Erythroblast (primary cell): ENCODE measurements at regions not wholly inside any gene's neighbourhood (a gene's known extent, or its start where the extent isn't known, plus 50 kb on each side); places are given as distances from the start of the nearest gene placed in this dataset.
A peak's percentile ranks its signal among the peaks of the same experiment; 100 is the strongest.

Experiments used
- DNase-seq, 2 experiments: peaks; one replicate each; lab custom pipeline; 2025; lab: John Stamatoyannopoulos, UW
- GATA1 ChIP-seq: IDR thresholded peaks from 2 replicates; pipeline ENCODE4 v1.6.1; 2011; ENCODE audit warnings: low read depth, mild to moderate bottlenecking, control low read depth, low read length, moderate library complexity
- POLR2A ChIP-seq: IDR thresholded peaks from 2 replicates; pipeline ENCODE4 v1.6.1; 2011; ENCODE audit warnings: mild to moderate bottlenecking, low read length

DNA sequence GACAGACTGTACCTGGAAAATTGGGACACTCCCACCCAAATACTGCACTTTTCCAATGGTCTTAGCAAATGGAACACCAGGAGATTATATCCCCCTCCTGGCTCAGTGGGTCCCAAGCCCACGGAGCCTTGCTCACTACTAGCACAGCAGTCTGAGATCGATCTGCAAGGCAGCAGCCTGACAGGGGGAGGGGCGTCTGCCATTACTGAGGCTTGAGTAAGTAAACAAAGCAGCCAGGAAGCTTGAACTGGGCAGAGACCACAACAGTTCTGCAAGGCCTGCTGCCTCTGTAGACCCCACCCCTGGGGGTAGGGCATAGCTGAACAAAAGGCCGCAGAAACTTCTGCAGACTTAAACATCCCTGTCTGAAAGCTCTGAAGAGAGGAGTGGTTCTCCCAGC, 260.0 kb upstream of the ST8SIA4 start:
- TF ChIP-seq POLR2A = no peak
- TF ChIP-seq GATA1 = no peak
- DNase-seq = no peak

- no peak for DNase-seq
- TF ChIP-seq POLR2A (no peak), GATA1 (no peak)
Observed at GRCh38 chr5:101160002-101160401, 256.9 kb upstream of the ST8SIA4 start.

DNA sequence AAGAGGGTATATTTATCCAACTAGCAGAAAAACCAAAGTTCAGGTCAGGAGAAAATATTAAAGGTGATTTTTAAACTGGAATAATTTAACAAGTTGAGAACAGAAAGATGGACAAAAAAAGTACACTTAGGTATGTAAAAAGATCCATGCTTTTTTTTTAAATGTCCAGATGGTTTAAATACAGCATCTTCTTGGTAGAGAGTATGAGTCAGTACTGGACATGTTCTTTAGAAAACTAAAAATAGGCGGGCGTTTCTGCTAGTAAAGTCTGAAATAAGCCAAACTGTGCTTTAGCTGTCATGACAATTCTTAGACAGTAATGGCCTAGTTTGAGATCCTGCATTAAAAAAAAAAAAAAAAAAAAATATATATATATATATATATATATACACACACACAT, 255.9 kb upstream of the ST8SIA4 start:
- DNase-seq = no peak
- TF ChIP-seq POLR2A (no peak), GATA1 (no peak)

- DNase-seq = no peak
- TF ChIP-seq GATA1 (no peak), POLR2A (no peak)
Observed at GRCh38 chr5:101153526-101153925, 250.4 kb upstream of the ST8SIA4 start.

- DNase-seq = no peak
- no peak for TF ChIP-seq GATA1
- TF ChIP-seq POLR2A = no peak
Observed at GRCh38 chr5:101143526-101143925, 240.4 kb upstream of the ST8SIA4 start.

DNA sequence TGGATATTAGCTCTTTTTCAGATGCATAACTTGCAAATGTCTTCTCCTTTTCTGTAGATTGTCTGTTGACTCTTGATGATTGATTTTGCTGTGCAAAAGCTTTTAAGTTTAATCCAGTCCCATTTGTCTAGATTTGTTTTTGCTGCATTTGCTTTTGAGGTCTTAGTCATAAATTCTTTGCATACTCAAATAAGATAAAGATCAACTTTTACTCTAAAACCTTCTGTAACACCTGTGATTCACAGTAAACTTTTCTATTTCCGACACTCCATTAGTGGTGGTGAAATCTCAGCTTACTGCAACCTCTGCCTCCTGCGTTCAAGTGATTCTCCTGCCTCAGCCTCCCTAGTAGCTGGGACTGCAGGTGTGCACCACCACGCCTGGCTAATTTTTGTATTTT, 239.0 kb upstream of the ST8SIA4 start:
- DNase-seq = no peak
- no peak for TF ChIP-seq POLR2A

DNA sequence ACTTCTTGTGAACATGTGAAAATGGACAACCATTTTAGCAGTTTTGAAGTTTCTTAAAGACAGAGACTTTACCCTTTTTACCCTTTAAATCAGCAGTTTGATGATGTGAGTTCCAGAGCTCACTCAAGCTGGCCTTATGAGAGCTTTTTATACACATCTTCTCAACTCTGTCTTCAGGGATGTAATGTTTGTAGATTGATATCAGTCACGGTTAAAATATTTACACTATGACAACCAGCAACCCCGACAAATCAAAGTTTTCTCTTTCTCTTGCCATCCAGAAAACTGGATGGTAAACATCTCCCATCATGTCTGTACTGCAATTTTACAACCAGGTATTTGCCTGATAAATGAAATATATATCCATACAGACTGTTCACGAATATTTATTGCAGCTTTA, 233.4 kb upstream of the ST8SIA4 start:
- no peak for DNase-seq

DNA sequence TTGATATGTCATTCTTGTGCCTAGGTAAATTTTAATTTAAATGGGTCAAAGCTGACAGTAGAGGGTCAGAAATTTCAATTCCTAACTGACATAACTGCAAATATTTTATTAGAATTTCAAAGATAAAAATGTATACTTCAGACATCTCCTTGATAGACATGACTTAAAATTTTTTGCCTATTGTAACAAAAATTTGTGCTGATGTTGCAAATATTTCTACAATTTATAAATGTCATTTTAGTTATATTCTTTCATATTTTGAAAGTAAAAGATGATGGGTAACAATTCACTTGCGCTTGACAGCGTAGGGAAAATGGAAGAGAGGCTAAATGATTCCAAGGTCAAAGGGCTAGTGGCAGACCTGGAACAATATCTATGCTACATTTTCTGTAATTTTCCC, 220.3 kb upstream of the ST8SIA4 start:
- no peak for DNase-seq
- TF ChIP-seq GATA1 (no peak), POLR2A (no peak)

More for the DNA sequence above, 233.4 kb upstream of the ST8SIA4 start:
- TF ChIP-seq POLR2A (no peak), GATA1 (no peak)

DNA sequence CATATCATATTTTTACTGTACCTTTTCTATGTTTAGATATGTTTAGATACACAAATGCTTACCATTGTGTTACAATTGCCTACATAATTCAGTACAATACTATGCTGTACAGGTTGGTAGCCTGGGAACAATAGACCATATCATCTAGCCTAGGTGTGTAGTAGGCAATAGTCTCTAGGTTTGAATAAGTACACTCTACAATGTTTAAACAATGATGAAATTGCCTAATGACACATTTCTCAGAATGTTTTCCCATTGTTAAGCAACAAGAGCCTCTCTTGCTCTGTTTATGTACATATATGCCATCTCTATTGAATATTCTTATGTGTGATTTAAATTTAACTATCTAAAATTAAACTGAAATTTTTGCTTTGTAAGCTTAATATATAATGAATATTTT, 209.6 kb upstream of the ST8SIA4 start:
- no peak for DNase-seq
- TF ChIP-seq POLR2A (no peak), GATA1 (no peak)

GRCh38 chr5:101103874-101104273, 200.8 kb upstream of the ST8SIA4 start:
- DNase-seq = peak; percentile 8 to 35
- TF ChIP-seq POLR2A (no peak), GATA1 (no peak)

DNA sequence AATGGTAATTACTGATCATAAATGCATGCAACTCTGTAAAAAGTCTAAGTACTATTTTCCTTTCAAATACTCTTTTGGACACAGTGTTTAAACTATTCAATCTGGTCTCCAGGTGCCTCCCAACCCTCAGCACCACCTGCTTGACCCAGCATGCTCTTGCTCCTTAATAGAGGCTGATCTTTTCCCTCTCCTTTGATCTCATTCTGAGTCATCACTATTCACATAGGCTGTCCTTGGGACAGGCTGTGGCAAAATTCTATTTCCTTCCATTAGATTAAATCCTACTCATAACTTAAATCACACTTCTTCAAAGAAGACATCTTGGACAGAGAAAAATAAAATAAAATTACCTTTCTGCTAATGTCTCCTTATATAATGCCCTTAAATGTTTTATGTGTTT, 199.4 kb upstream of the ST8SIA4 start:
- no peak for DNase-seq

GRCh38 chr5:101091902-101092301, 188.8 kb upstream of the ST8SIA4 start:
- TF ChIP-seq POLR2A = no peak
- TF ChIP-seq GATA1 = no peak

More for the DNA sequence above, 199.4 kb upstream of the ST8SIA4 start:
- TF ChIP-seq POLR2A = no peak
- TF ChIP-seq GATA1 = no peak

GRCh38 chr5:101084353-101084752, 181.3 kb upstream of the ST8SIA4 start:
- no peak for TF ChIP-seq GATA1
- no peak for TF ChIP-seq POLR2A
- peak; percentile 78 to 91 for DNase-seq

More at GRCh38 chr5:101091902-101092301, 188.8 kb upstream of the ST8SIA4 start:
- no peak for DNase-seq

DNA sequence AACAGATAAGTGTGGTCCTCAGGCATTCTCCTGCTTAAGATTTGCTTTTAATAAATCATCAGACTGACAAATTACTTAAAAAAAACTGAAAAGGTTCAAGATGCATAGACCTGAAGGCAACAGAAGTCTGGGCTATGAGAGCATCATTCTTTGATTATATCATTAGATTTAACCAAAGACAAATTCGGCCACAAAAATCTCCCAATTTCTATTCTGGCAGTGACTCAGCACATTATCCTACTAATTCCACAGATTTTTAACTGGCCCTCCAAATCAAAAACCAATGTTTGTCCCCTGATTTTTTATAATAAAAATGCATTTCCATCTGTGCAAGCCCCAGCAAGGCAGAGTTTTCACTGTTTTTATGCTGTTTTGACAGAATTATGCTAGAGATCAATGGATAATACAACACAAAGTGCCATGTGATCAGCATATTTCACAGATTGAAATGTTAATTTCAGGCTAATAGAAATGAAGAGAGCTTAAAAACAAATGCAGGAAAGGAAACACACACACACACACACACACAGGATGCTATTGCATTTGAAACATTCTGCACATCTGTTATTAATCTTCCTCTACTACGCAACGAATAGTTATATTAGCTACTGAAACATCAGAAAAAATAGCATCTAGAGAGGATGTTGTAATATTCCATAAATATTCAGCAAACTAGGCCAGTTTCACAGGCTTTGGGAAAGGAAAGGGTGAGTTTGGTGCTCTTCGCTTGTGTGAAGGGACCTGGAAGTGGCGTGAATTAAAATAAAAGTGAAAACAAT, 177.6 kb upstream of the ST8SIA4 start:
- TF ChIP-seq GATA1 (no peak), POLR2A (no peak)
- no peak for DNase-seq

GRCh38 chr5:101068298-101068697, 165.2 kb upstream of the ST8SIA4 start:
- TF ChIP-seq POLR2A (no peak), GATA1 (no peak)
- no peak for DNase-seq
